SU-DHL-6 (cell line): ENCODE measurements at regions not wholly inside any gene's neighbourhood (a gene's known extent, or its start where the extent isn't known, plus 50 kb on each side); places are given as distances from the start of the nearest gene placed in this dataset.

ENCODE experiments used
- H2AFZ ChIP-seq: fragments of 200-600 bp; sonication (generic); 2 replicates; pipeline ENCODE4 v1.6.1; 2014; ENCODE audit warnings: low read depth, mild to moderate bottlenecking, moderate library complexity, mixed read lengths, antibody characterized with exemption, low read length; ENCODE audit not compliant: severe bottlenecking
- H3F3A ChIP-seq: fragments of 200-600 bp; shearing (Covaris generic); 2 replicates; pipeline ENCODE4 v1.6.0; 2016; ENCODE audit warnings: antibody characterized with exemption, mild to moderate bottlenecking; ENCODE audit not compliant: insufficient read depth
- H3K27ac ChIP-seq: fragments of 200-600 bp; sonication (generic); 2 replicates; pipeline ENCODE4 v1.5.1; 2016; ENCODE audit warnings: low read depth, mild to moderate bottlenecking, low read length, moderate library complexity, mixed read lengths
- H3K27me3 ChIP-seq: fragments of 200-600 bp; sonication (generic), shearing (Covaris generic); 2 replicates; pipeline ENCODE4 v1.6.0; 2014; ENCODE audit warnings: mild to moderate bottlenecking, low read length
- H3K36me3 ChIP-seq: fragments of 200-600 bp; sonication (generic); 2 replicates; pipeline ENCODE4 v1.6.1; 2014; ENCODE audit warnings: mild to moderate bottlenecking, low read length, mixed read lengths
- H3K4me2 ChIP-seq: fragments of 300-600, 200-600 bp; shearing (Covaris generic), sonication (generic); 2 replicates; pipeline ENCODE4 v1.6.0; 2014; ENCODE audit warnings: low read length, low read depth, mild to moderate bottlenecking; ENCODE audit not compliant: poor library complexity, severe bottlenecking
- H3K4me3 ChIP-seq: fragments of 200-600 bp; sonication (generic); 2 replicates; pipeline ENCODE4 v1.5.1; 2014; ENCODE audit warnings: antibody characterized with exemption, low read length, mild to moderate bottlenecking, mixed read lengths; ENCODE audit not compliant: insufficient read depth, poor library complexity, severe bottlenecking
- H3K79me2 ChIP-seq: fragments of 200-600 bp; sonication (generic); 2 replicates; pipeline ENCODE4 v1.6.1; 2014; ENCODE audit warnings: mild to moderate bottlenecking, low read length, moderate library complexity; ENCODE audit not compliant: insufficient read depth
- H3K9ac ChIP-seq: fragments of 200-600 bp; sonication (generic); 2 replicates; pipeline ENCODE4 v1.7.0; 2014; ENCODE audit warnings: mild to moderate bottlenecking, low read length
- H3K9me2 ChIP-seq: fragments of 200-600 bp; sonication (generic); replicated peaks from 2 replicates; pipeline ENCODE4 v1.6.1; 2014; ENCODE audit warnings: low read length; ENCODE audit not compliant: insufficient read depth
- H3K9me3 ChIP-seq: fragments of 200-600 bp; sonication (generic); 2 replicates; pipeline ENCODE4 v1.6.1; 2014; ENCODE audit warnings: low read length, mixed read lengths; ENCODE audit not compliant: insufficient read depth
- H4K20me1 ChIP-seq: fragments of 200-600 bp; sonication (generic); 2 replicates; pipeline ENCODE4 v1.6.1; 2014; ENCODE audit warnings: low read depth, mild to moderate bottlenecking, antibody characterized with exemption, low read length, moderate library complexity, mixed read lengths
- CTCF ChIP-seq: fragments of 200-600 bp; sonication (generic); IDR thresholded peaks from one replicate; pipeline ENCODE4 v1.5.1; 2017; ENCODE audit warnings: antibody characterized with exemption, mild to moderate bottlenecking, low read length, moderate library complexity; ENCODE audit not compliant: insufficient read depth, poor library complexity, severe bottlenecking
- EZH2phosphoT487 ChIP-seq: fragments of 200-600 bp; sonication (generic), shearing (Covaris generic); conservative IDR thresholded peaks from 2 replicates; pipeline ENCODE4 v1.6.1; 2018; ENCODE audit warnings: mild to moderate bottlenecking, antibody characterized with exemption, low read length, moderate library complexity, mixed read lengths

- Histone ChIP-seq H3K36me3 (no peaks in the 10 kb centered on the region), H3K79me2 (no peaks in the 10 kb centered on the region), H3K4me3 (no peak overlapping the region), H2AFZ (no peak overlapping the region), H3K9ac (no peak overlapping the region), H3K9me3 (no peaks in the 10 kb centered on the region), H4K20me1 (no peaks in the 10 kb centered on the region), H3K27me3 (no peaks in the 10 kb centered on the region), H3K4me2 (no peak overlapping the region), H3K27ac (no peak overlapping the region), H3K9me2 (no peaks in the 10 kb centered on the region), H3F3A (no peaks in the 10 kb centered on the region)
- TF ChIP-seq CTCF (no peak), EZH2phosphoT487 (no peak)
These were observed 91.0 kb downstream of the MCFD2 start for GRCh38 chr2:46824611-46825010.

- Histone ChIP-seq H3K9me3 (no peaks in the 10 kb centered on the region), H3K27me3 (no peaks in the 10 kb centered on the region), H3F3A (no peaks in the 10 kb centered on the region), H3K79me2 (no peaks in the 10 kb centered on the region), H3K36me3 (no peaks in the 10 kb centered on the region), H4K20me1 (no peaks in the 10 kb centered on the region), H3K4me3 (no peak overlapping the region), H3K9ac (no peak overlapping the region), H3K27ac (no peak overlapping the region), H3K4me2 (no peak overlapping the region), H2AFZ (no peak overlapping the region), H3K9me2 (no peaks in the 10 kb centered on the region)
- TF ChIP-seq EZH2phosphoT487 (no peak), CTCF (no peak)
These were observed 94.0 kb downstream of the MCFD2 start for GRCh38 chr2:46821600-46821999.

- no peaks in the 10 kb centered on the region for H3K79me2 ChIP-seq
- H3K9ac ChIP-seq, result no peak overlapping the region
- no peak for TF ChIP-seq EZH2phosphoT487
- no peak overlapping the region for H3K27ac ChIP-seq
- no peak overlapping the region for H2AFZ ChIP-seq
- no peaks in the 10 kb centered on the region for H3K9me3 ChIP-seq
- no peak overlapping the region for H3K4me3 ChIP-seq
- H4K20me1 ChIP-seq, result no peaks in the 10 kb centered on the region
- no peaks in the 10 kb centered on the region for H3K9me2 ChIP-seq
- no peaks in the 10 kb centered on the region for H3F3A ChIP-seq
- H3K4me2 ChIP-seq, result no peak overlapping the region
- H3K27me3 ChIP-seq, result no peaks in the 10 kb centered on the region
- H3K36me3 ChIP-seq, result no peaks in the 10 kb centered on the region
These were observed 96.8 kb downstream of the MCFD2 start for GRCh38 chr2:46818819-46819218.

GRCh38 chr2:46818141-46818621 is 97.4 kb downstream of the MCFD2 start:
- Histone ChIP-seq H3K4me2 (no peak overlapping the region), H3K9ac (no peak overlapping the region), H4K20me1 (no peaks in the 10 kb centered on the region), H3K9me2 (no peaks in the 10 kb centered on the region), H3K4me3 (no peak overlapping the region), H2AFZ (no peak overlapping the region), H3F3A (no peaks in the 10 kb centered on the region), H3K27ac (no peak overlapping the region), H3K79me2 (no peaks in the 10 kb centered on the region), H3K9me3 (no peaks in the 10 kb centered on the region), H3K27me3 (no peaks in the 10 kb centered on the region), H3K36me3 (no peaks in the 10 kb centered on the region)
- TF ChIP-seq CTCF (no peak), EZH2phosphoT487 (no peak)
